Fibroblast of peridontal ligament (primary cell): ENCODE measurements at regions not wholly inside any gene's neighbourhood (a gene's known extent, or its start where the extent isn't known, plus 50 kb on each side); places are given as distances from the start of the nearest gene placed in this dataset.

ENCODE experiments used
- DNase-seq: peaks from one replicate; pipeline ENCODE4 v3.0.0-alpha.2; 2010; ENCODE audit errors: extremely low read depth

DNA sequence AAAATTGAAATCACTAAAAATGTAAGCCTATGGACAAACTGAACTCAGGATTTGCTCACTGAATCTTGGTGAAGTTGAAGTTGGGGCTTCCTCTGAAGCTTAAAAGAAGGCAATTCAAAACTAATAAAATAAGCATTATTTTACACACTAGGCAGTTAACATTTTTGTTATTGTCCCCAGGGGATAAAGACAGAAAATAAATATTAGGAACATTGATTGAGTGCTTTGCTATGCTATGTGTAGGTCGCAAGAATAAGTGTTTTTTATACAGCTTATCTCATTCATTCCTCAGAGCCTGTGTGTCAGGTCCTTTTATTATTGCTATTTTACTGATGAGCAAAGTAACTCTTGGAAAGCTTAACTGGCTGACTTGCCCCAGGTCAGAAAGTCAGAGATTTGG is 82.2 kb downstream of the ZNF608 start:
- no peak for DNase-seq

DNA sequence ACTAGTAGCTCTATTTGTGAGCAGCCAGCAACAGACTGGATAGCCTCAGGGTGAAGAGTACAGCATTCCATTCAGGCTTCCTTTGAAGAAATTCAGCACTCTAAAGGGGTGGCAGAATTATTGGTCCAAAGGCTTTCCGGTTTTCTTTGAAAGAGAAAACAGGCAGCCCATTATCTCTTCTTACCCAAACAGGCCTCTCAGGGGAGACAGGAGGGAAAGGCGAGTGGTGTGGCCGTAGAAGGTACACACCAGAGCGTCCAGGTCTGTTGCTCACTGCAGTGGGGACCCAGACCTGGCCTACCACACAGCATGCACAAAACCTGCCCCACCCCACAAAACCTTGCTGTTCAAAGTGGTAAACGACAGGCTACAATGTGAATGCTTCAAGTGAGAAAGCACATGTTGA is 83.3 kb downstream of the ZNF608 start:
- no peak for DNase-seq

DNA sequence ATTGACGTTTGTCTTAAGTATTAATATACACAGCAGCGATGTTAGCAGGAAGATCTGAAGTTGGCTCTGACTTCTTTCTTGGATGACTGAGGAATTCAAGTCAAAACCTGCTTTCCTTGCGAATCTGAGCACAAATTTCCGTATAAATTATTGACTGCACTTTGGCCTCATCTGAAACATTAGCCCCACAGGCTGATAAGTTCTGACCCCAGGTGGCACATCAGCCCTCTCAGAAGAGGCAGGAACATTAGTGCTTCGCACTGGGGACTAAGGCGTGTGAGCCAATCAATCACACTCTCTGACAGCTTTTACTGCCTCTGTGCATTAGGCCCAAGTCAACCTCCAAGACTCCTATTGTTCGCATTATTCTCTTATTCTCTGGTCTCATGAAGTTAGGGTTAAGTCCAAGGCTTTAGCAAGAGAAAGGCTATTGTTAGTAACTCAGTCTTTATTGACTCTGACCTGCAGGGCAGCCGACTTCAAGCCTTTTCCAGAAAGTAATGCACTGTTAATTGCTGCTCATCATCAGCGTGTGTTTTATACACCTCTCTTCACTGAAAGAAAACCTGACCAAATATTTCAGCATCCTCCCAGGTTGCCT is 84.2 kb downstream of the ZNF608 start:
- no peak for DNase-seq

DNA sequence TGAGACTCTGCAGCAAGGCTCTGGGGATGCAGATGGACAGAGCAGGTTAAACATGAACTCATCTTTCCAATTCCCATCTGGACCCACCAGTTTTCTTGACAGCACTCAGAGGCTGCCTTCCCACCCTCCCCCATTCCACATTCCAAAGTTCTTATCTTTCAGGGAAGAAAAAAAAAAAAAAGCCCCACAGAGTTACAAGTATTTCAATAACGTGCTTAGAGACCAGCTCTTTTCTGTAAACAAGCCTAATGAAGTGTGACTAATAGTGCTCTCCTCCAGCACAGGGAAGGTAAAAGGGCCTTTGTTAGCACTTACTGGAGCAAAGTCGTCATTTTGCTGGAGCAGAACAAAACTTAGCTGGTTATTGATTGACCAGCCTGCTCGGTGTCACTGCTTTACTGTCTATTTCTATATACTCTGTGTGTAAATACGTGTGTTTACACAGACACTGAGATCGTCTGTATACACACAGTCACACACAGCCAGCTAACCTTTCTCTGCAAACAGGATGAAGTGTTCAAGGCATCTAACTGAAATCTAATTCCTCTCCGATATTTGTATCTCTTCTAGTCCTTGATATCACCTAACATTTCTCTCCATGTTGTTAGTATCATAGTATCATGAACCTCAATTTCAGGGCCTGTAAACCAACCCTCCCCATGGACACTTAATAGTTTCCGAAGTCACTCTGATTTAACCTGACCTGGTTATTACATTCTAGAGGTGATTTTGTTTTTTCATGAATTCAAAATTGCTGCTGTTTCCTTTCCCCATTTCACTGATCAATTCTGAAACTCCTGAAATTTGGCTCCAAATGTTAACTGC is 84.9 kb downstream of the ZNF608 start:
- peak; percentile 76 for DNase-seq

DNA sequence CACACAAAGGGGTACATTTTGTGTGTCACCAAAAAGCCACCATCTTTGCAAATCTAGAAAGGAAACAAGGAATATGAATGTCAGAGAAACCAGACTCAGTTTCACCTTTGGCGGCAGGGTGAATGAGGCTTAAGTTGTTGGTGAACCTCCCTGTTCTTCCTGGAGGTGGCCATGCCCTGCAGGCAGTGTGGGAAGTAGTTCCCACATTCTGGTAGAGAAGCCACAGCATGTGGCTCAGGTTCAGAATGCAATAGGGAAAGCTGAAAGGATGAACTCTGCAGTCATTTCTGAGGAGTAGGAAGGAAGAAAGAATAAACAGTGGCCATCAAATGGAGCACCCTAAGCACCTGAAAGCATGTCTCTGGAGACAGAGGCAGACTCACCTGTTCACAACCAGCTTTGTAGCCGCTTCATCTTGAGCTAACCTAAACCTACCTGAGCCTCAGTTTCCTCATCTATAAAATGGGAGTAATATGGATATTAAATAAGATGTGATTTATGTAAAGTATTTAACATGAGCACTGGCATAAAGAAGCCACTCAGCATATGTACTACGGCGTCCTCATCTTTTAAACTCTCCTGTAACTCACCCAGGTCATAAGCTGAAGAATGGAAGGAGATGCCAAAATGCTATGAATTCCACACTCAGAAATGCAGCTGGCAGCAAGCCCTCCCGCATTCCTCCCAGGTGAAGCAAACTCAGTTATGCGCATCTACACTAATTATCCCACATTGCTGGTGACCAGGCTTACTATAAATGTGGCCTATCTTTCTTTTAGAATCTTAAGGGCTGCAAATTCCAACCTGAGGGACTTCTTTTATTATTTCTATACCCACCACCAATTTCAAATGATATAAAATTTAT is 86.0 kb downstream of the ZNF608 start:
- DNase-seq, result peak; percentile 89

DNA sequence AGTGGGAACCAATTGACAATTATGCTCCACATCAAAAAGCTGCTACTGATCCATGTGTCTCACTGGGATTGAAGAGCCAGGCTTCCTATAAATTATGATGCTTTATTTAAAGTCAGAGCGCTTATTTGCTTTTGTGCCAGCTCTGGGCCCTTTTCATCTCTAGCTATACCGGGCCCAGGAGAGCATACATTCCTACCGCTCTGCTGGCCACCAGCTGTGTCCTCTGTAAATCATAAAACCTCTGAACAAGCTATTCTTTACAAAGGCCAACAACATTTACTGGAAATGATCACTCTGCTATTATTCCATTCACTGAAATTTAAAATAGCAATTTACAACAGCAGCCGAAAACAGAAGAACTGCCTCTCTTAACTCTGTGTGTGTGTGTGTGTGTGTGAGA is 86.6 kb downstream of the ZNF608 start:
- no peak for DNase-seq

DNA sequence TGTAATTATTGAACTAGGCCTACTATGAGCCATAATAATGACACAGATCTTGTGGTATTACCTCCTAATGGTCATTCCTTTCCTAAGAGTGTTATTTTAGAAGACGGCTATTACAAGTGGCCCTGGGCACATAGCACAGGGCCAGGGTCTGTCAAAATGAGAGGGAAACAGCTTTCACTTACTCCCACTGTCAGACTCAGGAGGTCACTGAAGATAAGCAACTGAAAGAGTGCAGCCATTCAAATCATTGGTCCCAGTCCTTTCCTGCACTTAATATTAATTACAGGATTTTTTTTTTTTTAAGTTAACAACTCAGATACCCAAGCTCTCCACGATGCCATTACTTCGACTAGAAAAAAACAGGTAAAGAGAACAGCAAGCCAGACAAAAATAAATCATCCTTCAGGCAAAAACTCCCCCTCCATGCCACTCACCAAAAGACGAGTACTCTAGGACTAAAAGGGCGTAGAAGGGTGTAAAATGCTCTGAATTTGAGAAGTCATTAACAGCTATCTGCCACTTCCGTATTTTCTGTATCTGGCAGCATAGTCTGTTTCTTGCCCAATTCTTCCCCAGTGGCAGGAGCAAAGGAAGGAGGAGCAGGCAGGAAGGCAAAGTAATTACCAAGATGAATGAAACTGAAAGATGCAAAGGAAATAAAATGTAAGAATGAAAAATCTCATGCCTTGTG is 87.4 kb downstream of the ZNF608 start:
- DNase-seq, result no peak

DNA sequence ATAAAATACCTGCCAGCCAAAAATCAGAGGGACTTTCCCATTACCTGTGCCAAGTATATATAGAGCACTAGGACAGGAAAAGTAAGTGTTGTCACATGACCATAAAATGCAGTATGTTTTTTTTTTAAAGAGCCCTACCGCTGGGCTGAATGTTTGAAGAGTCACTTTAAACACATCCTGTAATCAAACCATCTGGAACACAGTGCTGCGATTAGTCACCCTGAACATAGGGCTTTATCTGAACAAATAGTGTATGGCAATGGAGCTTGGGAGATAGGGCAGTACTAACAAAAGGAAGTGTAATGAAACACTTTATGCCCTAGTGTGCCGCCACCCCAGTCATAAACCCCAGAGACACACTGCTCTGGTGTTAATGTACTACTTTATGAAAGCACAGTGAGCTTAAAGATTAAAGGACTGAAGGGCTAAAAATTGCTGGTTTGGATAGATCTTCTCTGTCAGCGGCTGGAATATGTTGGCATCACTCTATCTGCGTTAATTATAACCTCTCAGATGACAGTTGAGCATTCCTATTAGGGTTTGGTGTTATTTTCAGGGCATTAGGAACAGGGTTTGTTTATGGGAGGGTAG is 90.4 kb downstream of the ZNF608 start:
- DNase-seq, result peak; percentile 87

DNA sequence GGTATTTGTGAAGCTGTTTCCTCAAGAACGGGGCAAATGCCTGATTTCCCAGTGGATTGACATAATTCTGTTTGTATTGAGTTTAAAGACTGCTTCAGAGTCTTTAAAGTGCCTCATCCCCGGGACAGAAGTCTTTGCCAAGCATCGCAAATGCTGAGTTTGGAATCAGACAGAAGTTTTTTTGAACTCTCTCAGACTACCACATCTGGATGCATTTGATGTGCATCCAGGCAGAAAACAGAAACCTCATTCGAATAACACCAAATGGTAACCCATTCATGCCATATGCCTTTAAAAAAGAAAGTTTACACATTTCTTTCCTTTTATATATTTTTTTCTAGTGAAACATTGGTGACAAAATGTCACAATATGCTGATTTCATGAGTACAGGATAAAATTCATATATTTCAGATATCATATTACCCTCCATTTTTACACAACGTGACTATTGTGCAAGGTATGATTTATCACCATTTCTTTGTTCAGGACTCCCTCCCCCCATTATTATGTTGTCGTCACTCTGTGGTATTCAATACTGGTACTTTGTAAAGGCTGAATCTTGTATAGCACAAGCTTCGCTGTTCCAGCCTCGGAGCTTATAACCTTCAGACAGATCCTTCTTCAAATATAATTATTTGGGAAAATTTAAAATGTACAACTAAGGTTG is 91.1 kb downstream of the ZNF608 start:
- peak; percentile 91 for DNase-seq

DNA sequence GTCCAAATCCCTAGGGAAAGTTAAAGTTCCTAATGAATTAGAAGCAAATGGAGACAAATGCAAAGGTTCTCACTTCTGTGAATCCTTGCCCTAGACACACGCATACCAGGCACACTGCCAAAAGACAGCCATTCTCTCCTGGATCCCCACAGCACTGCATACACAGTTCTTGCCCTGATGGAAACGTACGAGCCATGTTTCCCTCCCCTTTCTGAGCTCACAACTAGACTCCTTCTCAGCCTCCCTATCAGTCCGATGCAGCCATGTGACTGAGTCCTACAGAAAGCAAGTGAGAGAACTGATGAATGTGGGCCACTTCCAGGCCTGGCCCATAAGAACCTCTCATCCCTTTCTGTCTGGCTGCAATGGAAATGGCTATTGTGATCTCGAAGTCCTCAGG is 92.0 kb downstream of the ZNF608 start:
- no peak for DNase-seq

DNA sequence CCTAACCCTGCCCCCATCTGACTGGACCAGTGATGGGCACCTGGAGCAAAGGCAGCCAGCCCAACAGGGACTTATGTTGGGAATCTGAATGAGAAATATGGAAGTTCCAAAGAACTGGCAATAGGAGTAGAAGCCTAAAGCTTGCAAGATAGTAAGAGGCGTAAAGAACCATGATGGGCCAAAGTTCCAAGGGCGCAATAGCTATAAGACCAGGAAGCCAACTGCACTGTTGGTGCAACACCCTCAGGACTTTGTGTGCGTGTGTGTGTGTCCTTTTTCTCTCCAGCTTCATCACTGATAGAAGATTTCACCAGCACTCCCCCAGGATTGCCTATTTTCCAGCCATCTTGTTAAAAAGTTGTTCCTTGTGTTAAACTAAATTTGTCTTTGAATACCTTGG is 92.8 kb downstream of the ZNF608 start:
- DNase-seq, result no peak

DNA sequence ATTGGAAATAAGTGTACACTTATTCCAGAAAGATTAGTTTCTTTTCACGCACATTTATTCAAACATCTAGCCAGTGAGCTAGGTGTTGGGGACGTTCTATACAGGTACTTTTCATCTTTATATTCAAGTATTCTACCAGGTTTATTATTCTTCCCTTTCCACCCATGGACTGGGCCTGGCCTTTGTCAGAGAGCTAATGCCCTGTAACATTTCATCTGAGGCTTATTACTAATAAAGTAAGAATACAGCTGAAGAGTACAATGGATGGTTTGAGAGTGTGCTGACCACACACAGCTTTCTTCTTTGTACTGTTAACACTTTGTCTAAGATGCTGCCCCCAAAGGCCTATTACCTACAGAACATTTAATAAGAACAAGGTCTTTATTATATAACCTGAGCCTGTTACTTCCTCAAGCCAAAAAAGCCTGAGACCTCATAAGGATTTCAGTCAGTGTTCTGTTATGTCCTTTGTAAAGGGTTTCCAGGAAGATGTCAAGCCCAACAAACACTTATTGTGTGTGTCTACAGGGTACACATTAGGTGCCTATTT is 93.5 kb downstream of the ZNF608 start:
- no peak for DNase-seq

DNA sequence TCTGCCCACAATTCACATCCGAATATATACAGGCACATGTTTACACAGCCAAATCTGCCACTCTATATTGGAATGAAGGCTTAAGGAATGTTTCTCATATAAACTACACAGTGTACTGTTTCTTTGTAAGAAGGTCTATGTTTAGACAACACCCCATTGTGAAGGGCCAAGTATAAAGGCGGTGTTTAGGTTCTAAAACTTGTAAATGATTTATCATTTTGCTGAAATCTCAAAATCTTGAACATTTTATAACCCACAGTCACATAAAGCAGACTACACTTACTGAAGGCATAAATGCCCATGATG is 94.0 kb downstream of the ZNF608 start:
- DNase-seq, result no peak

DNA sequence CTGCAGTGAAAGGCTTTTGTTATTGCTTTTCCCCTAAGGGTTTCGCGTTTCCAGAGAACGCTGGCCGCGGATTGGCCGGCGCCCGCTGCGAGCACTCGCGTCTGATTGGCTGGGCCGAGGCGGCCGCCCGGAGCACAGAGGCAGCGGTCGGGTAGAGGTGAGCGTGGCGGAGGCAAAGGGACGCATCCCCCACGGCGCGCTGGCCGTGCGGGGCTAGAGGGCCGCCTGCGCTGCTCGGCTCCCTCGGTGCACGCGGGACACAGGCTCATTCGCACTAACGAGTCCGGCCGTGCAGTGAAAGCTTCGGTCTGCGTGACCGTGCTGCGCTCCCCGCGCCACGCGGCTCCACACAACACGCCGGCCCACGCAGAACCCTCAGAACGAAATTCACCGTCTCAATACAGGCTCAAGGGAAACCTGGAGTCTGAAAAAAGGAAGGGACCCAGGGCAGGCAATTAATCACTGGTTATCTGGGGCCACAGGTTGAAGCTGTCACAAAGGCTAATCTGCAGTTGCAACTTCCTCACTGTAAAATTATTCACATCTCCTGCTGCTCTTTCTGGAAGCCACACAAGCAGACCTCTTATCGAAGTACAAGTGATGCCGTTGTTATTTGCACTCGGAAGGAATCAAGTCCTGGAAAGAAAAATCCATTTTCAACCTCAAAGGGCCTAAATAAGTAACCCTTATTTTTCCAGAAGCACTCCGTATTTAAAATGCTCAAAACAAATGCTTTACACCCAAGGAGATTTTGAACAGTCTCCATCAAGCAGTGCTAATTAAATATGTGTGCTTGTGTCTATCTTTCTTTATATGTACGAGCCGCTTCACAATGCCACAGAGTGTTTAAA is 94.6 kb downstream of the ZNF608 start:
- DNase-seq, result no peak

DNA sequence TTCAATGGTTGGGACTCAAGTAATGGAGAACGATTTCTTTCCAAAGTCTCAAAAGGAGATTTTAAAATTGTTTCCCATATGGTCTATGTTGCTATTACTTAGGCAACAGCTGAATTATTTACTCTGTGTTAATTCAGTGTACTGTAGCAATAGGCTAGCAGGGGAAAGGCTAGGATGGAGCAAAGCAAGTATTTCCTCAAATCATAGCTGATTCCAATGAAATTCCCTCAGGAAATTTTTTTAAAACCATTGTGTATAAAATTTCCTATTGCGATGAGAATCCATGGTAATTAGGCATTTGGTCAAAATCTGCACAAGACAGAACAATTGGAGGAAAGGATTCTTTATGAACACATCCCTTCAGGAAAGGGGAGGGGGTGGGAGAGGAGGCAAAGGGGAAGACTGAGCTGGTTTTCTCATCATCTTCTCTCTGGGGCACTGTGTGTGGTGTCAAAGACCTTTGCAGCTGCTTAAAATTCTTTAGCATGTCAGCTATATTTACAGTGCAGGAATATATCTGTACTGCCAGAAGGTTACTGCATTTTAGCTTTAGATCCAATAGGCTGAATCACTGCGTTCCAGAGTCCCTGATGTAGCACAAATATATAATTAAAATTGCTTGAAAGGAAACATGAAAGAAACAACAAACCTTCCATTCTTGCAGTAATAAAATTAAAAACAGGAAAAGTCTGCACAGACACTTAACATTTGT is 95.3 kb downstream of the ZNF608 start:
- peak; percentile 96 for DNase-seq

DNA sequence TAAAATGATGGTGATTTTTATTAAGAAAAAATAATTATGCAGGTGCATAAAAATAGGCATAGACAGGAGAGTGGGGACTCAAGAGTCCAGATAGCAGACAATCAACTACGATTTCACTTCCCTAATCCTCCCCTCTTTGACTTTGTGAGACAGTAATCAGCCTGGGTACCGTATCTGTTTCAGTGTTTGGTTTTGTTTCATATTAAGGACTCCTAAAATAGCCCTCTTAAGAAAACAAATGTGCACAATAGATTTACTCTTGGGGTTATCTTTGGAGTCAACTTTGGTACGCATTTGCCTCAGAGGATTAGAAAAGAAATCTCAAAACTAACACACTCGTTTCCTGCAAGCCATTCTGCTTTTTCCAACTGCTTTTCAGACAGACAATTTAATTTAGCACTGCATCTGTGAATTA is 96.3 kb downstream of the ZNF608 start:
- peak; percentile 50 for DNase-seq

DNA sequence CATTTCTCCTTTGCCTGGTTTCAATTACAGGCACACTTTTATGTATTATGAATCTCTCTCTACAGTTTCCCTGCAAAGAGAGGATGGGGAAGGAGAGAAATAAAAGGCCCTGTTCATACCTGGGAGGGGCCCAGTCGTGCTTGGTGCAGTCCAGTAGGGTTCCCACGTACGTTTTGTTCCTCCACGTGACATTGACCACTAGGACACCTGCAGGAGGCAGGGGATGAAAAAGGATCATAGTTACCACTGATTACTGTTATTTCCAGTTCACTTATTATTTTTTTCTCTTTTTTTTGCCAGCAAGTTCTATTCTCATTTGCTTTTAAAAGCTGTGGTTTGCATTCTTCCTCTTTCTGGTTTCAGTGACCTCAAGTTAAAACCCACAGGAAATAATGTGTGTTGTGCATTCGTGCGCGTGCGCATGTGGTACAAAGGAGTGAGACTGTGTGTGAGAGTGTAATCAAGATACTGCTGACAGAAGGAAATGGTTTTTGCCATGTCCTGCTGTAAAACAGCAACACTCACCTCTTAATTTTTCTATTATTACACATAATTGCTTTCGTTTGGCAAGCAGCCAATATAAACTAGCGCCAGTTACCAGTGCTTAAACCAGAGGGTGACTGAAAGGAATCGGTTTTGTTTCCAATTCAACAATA is 96.8 kb downstream of the ZNF608 start:
- peak; percentile 96 for DNase-seq

DNA sequence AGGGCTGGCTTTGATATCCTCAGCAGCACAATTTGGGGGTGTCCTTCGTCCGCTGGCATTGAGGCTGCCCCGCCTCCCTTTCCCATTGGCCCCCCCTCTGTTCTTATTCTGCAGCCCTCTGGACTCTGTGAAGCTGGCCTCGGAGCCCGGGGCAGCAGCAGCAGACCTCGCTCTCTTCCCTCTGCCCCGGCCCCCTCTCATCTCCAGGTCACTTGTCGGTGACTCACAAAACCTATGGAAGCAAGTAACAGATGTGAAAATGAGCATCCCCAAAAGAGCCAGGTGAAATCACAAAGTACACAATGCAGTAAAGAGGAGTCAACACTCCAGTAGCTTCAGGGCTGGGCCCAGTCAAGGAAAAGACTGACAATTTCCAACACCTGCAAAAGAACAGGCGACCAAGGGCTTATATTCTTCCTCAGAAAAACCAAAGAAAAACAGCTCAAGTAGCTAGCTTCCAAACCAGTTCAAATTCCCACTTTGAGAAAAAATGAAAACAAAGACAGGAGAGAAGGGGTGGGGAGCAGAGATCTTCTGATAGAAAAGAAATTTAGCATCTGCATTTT is 97.5 kb downstream of the ZNF608 start:
- no peak for DNase-seq
